HUES6 (cell line): ENCODE measurements at regions not wholly inside any gene's neighbourhood (a gene's known extent, or its start where the extent isn't known, plus 50 kb on each side); places are given as distances from the start of the nearest gene placed in this dataset.
"Not testable (repeated sequence)": the region's sequence is repeated elsewhere in the genome, so short reads cannot be mapped to it uniquely, and the experiment has no call there.

Experiments
- H3K27ac ChIP-seq: 2 replicates; pipeline ENCODE4 v1.7.0; 2013; ENCODE audit warnings: low read depth, mild to moderate bottlenecking, low read length, inconsistent platforms
- H3K27me3 ChIP-seq: 2 replicates; pipeline ENCODE4 v1.6.1; 2013; ENCODE audit warnings: low read length; ENCODE audit not compliant: control insufficient read depth, insufficient read depth
- H3K36me3 ChIP-seq: 2 replicates; pipeline ENCODE4 v1.6.1; 2013; ENCODE audit warnings: low read length; ENCODE audit not compliant: control insufficient read depth, insufficient read depth
- H3K4me1 ChIP-seq: 2 replicates; pipeline ENCODE4 v1.6.1; 2013; ENCODE audit warnings: low read length; ENCODE audit not compliant: control insufficient read depth, insufficient read depth
- H3K4me3 ChIP-seq: 2 replicates; pipeline ENCODE4 v1.5.1; 2013; ENCODE audit warnings: low read depth, low read length
- H3K9ac ChIP-seq: one replicate; pipeline ENCODE4 v1.6.1; 2013; ENCODE audit warnings: mild to moderate bottlenecking, low read length
- H3K9me3 ChIP-seq: 2 replicates; pipeline ENCODE4 v1.6.1; 2013; ENCODE audit warnings: low read depth, low read length; ENCODE audit not compliant: control insufficient read depth, insufficient read depth

- H3K27me3 ChIP-seq: no peaks in the 10 kb centered on the region
- no peaks in the 10 kb centered on the region; the same call in 1 of the 2 replicates for H3K9me3 ChIP-seq
Measured at GRCh38 chr6:60991427-60992028, 1294.5 kb downstream of the KHDRBS2 start.

DNA sequence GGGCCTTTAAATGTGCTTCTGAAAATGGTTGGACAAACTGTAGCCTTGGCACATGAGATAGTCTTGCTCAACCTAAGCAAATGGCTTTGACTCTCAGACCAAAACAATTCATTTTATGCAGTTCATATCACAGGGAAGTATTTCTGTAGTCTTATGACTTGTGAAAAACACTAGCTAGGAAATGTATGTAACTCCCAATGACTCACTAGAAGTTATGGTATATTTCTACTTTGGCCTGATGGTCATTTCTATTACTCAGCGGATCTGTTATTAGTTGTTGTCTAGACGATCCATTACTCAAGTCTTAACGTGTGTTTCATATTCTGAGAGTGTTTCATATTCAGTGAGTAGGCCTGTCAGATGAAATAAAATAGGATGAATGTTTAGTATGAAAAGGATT, 1333.5 kb downstream of the KHDRBS2 start:
- Histone ChIP-seq H3K27ac (no peak overlapping the region), H3K36me3 (no peaks in the 10 kb centered on the region), H3K9me3 (no peaks in the 10 kb centered on the region)

More at GRCh38 chr6:60991427-60992028, 1294.5 kb downstream of the KHDRBS2 start:
- no peaks in the 10 kb centered on the region for H3K4me1 ChIP-seq
- no peak overlapping the region for H3K9ac ChIP-seq
- H3K36me3 ChIP-seq: no peaks in the 10 kb centered on the region
- H3K4me3 ChIP-seq: no peak overlapping the region
- no peak overlapping the region for H3K27ac ChIP-seq

DNA sequence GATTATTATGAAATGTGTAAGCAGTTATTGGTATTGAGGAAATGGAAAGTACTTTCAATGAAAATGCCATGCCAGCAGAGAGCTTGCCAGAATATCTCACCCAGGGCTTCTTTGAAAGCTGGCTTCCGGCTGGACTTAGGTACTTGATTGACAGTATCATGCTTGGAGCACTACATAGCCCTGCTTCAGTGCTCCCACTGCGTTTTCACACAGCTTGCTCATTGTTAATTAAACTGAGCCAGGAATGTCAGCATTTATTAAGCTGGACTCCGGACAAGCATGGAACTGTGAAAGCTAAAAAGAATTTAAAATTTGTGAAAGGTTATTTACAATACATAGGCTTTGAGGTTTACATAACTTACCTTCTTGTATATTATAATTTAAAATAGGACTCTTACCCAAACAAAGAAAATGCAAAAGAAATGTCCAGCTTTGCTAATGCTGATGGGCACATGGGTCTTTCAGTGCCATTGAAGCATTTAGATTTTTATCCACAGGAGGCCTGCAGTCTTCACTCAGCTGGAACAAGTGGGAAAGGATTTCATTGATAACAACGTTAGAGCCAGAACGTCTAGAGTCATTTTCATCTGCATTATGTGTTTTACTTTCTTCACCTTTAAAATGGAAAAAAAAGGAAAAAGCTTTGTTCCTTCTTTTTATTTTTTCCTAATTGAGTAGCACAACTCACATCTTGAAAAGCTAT, 1335.7 kb downstream of the KHDRBS2 start:
- H3K4me3 ChIP-seq, H3K27me3 ChIP-seq, H3K27ac ChIP-seq, H3K9ac ChIP-seq, H3K4me1 ChIP-seq, H3K36me3 ChIP-seq, H3K9me3 ChIP-seq: not testable (repeated sequence)

More for the DNA sequence above, 1333.5 kb downstream of the KHDRBS2 start:
- Histone ChIP-seq H3K4me1 (no peaks in the 10 kb centered on the region), H3K9ac (no peak overlapping the region), H3K27me3 (no peaks in the 10 kb centered on the region), H3K4me3 (no peak overlapping the region)

GRCh38 chr6:60947416-60947815, 1338.6 kb downstream of the KHDRBS2 start:
- not testable (repeated sequence) for H3K4me3 ChIP-seq, H3K27me3 ChIP-seq, H3K9ac ChIP-seq, H3K36me3 ChIP-seq, H3K27ac ChIP-seq, H3K9me3 ChIP-seq, H3K4me1 ChIP-seq

GRCh38 chr6:60944803-60945202, 1341.2 kb downstream of the KHDRBS2 start:
- H3K9ac ChIP-seq, H3K27me3 ChIP-seq, H3K9me3 ChIP-seq, H3K4me3 ChIP-seq, H3K27ac ChIP-seq, H3K36me3 ChIP-seq, H3K4me1 ChIP-seq: not testable (repeated sequence)

- H3K9ac ChIP-seq, H3K36me3 ChIP-seq, H3K27me3 ChIP-seq, H3K9me3 ChIP-seq, H3K4me1 ChIP-seq, H3K4me3 ChIP-seq, H3K27ac ChIP-seq: not testable (repeated sequence)
Measured at GRCh38 chr6:60935970-60936369, 1350.1 kb downstream of the KHDRBS2 start.

- H3K36me3 ChIP-seq: not testable (repeated sequence)
Measured at GRCh38 chr6:60919652-60920051, 1366.4 kb downstream of the KHDRBS2 start.

DNA sequence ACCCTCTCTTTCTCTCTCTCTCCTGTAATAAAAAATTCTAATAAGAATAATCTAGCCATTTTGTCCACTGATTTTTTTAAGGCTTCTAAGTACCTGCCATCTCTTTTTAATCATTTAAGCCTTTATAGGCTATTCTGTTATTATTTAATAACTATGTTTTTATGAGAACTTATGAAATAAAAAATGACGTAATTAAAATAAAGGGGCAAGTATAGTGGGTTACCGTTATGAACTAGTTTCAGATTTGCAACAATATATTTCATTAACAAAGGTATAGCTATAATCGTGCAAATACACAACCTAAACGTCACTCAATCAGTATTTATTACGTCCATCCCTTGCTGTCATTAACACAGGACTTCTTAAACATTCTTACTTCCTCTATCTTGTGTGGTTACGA, 1382.2 kb downstream of the KHDRBS2 start:
- H3K36me3 ChIP-seq, H3K9me3 ChIP-seq, H3K4me1 ChIP-seq, H3K27me3 ChIP-seq, H3K4me3 ChIP-seq, H3K9ac ChIP-seq, H3K27ac ChIP-seq: not testable (repeated sequence)

More at GRCh38 chr6:60919652-60920051, 1366.4 kb downstream of the KHDRBS2 start:
- H3K9ac ChIP-seq, H3K27ac ChIP-seq, H3K4me1 ChIP-seq, H3K9me3 ChIP-seq, H3K4me3 ChIP-seq, H3K27me3 ChIP-seq: not testable (repeated sequence)

GRCh38 chr6:60893374-60893773, 1392.7 kb downstream of the KHDRBS2 start:
- H3K9ac ChIP-seq, H3K4me1 ChIP-seq, H3K36me3 ChIP-seq, H3K4me3 ChIP-seq, H3K27me3 ChIP-seq, H3K27ac ChIP-seq, H3K9me3 ChIP-seq: not testable (repeated sequence)

DNA sequence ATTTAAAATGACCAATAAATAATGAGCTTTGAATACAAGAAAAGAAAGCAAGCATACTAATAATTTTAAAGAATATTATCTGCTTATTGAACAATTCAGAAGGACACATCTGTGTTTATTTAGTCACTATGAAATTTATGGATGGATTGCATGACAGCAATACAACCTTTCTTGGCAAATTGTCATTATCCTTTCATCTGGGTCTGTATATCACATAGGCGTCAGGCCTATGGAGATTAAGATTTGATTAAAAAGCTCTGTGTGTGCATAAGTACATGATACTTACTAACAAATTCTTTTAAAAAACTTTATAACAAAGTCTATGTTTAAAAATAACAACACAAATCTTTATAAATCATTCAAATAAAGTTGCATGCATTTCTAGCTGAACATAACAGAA, 1394.4 kb downstream of the KHDRBS2 start:
- Histone ChIP-seq H3K4me3 (no peak overlapping the region), H3K4me1 (no peaks in the 10 kb centered on the region), H3K9me3 (no peaks in the 10 kb centered on the region), H3K9ac (no peak overlapping the region), H3K36me3 (no peaks in the 10 kb centered on the region), H3K27me3 (no peaks in the 10 kb centered on the region), H3K27ac (no peak overlapping the region)

GRCh38 chr6:60877396-60877795, 1408.6 kb downstream of the KHDRBS2 start:
- not testable (repeated sequence) for H3K9ac ChIP-seq, H3K27me3 ChIP-seq, H3K9me3 ChIP-seq, H3K4me1 ChIP-seq, H3K36me3 ChIP-seq, H3K27ac ChIP-seq, H3K4me3 ChIP-seq
